22Rv1 (cell line): ENCODE measurements at regions not wholly inside any gene's neighbourhood (a gene's known extent, or its start where the extent isn't known, plus 50 kb on each side); places are given as distances from the start of the nearest gene placed in this dataset.
A peak's percentile ranks its signal among the peaks of the same experiment; 100 is the strongest.

ENCODE experiments used
- H3K27ac ChIP-seq: fragments of 450-650 bp; 2 replicates; pipeline ENCODE4 v1.5.1; 2017
- ZFX ChIP-seq: fragments of 450-650 bp; IDR thresholded peaks from 2 replicates; pipeline ENCODE4 v1.6.1; 2017; ENCODE audit warnings: antibody characterized with exemption, borderline replicate concordance
- TF ChIP-seq, protein P1 (sequence below): fragments of 450-650 bp; IDR thresholded peaks from 2 replicates; pipeline ENCODE4 v1.5.1; 2017; ENCODE audit warnings: mild to moderate bottlenecking

DNA sequence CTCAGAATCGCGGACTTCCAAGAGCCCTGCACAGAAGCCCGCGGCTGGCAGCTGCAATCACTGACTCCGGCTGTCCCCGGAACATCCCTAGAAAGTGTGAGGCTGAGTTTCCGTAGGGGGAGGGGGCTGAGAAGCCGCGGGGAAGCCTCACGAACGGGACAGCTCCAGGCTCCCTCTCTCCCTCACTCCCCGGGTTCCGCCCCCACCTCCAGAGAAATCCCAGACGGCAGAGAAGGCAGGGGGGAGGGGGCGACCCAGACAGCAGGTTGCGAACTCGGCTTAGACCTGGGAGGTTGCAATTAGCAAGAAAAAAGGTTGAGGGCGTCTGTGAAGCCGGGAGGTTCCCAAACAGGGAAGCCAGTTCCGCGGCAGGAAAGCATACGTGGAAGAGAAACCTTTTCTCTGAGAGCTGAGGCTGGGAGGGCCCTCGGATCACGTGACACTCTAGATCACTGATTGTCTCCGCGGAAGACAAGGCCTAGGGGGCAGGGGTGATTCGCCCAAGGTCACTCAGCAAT, 73.8 kb upstream of the CPLX2 start:
- H3K27ac ChIP-seq, result peak overlapping the region; percentile 72

DNA sequence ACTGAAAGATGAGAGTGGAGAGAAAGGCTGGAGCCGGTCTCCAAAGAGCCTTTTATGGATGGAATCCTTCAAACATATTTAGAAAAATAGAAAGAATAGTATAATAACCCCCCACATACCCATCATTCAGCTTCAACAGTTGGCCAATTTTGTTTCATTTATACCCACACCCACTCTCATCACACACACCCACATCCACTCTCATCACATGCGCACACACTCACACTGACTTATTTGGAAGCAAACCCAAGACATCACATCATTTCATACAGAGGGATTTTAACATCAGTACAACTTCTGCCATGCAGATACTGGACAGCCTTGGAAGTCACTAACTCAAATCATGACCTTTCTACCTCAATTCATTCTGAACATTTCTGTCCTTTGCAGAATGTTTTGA, 72.8 kb upstream of the CPLX2 start:
- no peak for TF ChIP-seq ZFX
- TF ChIP-seq, protein P1, sequence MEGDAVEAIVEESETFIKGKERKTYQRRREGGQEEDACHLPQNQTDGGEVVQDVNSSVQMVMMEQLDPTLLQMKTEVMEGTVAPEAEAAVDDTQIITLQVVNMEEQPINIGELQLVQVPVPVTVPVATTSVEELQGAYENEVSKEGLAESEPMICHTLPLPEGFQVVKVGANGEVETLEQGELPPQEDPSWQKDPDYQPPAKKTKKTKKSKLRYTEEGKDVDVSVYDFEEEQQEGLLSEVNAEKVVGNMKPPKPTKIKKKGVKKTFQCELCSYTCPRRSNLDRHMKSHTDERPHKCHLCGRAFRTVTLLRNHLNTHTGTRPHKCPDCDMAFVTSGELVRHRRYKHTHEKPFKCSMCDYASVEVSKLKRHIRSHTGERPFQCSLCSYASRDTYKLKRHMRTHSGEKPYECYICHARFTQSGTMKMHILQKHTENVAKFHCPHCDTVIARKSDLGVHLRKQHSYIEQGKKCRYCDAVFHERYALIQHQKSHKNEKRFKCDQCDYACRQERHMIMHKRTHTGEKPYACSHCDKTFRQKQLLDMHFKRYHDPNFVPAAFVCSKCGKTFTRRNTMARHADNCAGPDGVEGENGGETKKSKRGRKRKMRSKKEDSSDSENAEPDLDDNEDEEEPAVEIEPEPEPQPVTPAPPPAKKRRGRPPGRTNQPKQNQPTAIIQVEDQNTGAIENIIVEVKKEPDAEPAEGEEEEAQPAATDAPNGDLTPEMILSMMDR, result no peak
- H3K27ac ChIP-seq, result no peak overlapping the region

More for the DNA sequence above, 73.8 kb upstream of the CPLX2 start:
- TF ChIP-seq, protein P1, result no peak
- no peak for TF ChIP-seq ZFX

DNA sequence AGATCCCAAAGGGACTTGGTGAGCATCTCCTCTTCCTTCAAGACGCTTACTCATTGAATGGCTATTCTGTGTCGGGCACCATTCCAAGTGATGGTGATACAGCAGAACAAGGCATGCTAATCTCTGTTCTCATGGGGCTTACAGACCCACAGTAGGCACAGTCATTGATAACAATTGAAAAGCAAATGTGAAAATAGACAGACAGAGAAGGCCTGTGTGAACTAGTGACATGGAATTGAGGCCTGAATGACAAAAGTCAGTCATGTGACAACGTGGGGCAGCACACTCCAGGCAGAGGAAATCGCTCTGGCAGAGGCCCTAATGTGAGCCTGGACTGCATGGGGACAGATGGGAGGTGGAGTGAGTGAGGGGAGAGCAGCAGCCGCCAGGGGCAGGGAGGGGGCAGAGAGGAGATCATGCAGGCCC, 70.7 kb upstream of the CPLX2 start:
- TF ChIP-seq, protein P1, result no peak
- no peak for TF ChIP-seq ZFX
- H3K27ac ChIP-seq, result no peak overlapping the region

DNA sequence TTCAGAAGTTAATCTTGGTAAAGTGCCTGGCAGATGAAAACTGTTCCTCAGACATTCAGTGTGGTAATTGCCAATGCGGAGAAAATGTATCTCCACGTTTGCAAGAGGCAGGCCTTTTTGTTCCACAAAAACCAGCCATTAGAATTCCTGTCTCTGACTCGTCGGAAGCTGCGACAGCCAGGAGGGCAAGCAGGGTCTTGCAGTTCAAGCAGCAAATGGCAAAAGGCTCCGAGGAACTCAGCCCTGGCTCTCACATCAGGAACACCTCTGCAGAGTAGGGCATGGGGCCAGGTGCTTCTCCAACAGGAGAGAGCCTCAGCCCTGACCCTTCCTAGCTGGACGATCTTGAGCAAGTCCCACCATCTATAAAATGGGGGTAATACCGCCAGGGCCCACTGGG, 69.0 kb upstream of the CPLX2 start:
- TF ChIP-seq, protein P1, result no peak
- no peak for TF ChIP-seq ZFX
- H3K27ac ChIP-seq, result no peak overlapping the region

DNA sequence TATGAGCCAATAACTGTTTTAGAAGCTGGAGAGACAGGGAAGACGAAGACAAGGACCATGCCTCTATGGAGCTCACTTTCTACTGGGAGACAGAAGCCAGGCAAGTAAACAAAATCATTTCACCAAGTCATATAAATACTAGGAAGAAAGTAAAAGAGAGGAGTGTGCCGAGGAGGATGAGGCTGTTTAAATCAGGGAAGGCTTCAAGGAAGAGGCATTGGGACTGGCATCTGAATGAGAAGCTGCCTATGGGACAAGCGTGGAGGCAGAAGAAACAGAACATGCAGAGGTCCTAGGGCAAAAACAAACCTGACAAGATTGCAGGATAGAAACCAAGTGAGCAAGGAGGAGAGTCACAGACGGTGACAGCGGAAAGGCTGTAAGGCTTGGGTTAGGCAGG, 68.1 kb upstream of the CPLX2 start:
- TF ChIP-seq, protein P1, result no peak
- no peak overlapping the region for H3K27ac ChIP-seq

DNA sequence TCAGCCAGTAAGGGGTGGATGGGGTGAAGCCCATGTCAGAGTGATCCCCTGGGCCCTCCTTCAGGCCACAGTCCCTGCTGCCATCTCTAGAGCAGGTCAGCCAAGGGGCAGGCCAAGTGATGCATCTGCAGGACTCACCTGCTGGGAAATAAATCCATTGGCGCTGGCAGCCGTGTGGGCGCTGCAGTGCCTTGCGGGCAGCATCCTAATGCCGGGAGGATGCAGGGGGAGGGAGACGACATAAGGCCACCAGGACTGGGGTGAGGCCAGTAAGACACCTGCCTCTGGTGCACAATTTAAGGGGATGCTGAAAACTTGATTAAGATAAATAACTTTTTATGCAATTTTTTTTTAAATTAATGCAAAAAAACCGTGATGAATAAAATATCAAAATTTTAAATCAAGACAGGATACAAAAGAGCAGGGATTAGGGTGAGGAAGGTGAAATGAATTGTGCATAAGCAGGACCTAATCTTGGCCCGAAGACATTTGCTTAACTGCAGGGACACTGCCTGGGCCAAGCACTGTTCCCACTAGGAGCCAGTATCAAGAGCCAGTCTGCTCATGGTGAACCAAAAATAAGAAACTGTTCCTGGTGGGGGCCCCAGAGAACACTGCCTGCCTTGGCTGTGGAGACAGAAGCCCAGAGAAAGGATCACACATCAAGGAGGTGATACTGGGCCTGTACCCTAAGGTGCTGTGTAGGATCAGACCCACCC, 67.5 kb upstream of the CPLX2 start:
- no peak overlapping the region for H3K27ac ChIP-seq
- no peak for TF ChIP-seq ZFX
- TF ChIP-seq, protein P1, result no peak

DNA sequence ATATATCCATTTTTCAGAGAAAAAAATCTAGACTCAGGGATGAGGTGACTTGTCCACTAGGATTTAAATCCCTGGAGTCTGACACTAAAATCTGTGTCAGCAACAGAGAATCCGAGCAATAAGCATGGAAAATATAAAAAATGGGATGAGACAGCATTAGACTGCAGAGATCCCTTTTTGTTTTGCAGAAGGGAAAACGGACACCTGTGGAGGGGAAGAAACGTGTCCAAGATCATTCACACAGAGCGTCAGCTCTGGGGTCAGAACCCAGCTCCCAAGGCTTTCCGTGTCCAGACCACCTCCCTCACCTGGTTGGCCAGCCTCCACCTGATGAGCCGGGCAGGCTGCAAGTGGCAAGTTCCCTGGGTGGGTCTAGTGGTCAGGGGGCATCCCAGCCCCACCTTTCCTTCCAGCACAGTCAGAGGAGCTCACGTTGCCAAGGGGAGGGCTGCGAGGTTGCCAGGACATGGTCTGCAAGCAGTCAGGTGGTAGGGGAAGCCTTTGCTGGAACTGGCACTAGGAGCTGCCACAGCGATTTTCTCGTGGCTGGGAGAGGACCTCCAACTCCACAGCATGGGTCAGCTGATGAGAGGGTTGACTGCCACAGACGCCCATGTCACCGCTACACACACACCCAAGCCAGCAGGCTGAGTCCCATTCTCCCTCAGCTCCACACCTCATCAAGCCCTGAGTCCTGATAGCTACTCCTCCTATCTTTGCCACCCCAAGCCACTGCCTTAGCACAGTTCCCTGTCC, 65.9 kb upstream of the CPLX2 start:
- no peak overlapping the region for H3K27ac ChIP-seq
- TF ChIP-seq ZFX, result no peak
- TF ChIP-seq, protein P1, result no peak
